ENCODE measurements at regions not wholly inside any gene's neighbourhood (a gene's known extent, or its start where the extent isn't known, plus 50 kb on each side); places are given as distances from the start of the nearest gene placed in this dataset.
"Not testable (repeated sequence)": the region's sequence is repeated elsewhere in the genome, so short reads cannot be mapped to it uniquely, and the experiment has no call there.

- Histone ChIP-seq H3K36me3 (ENCODE audit: insufficient read depth, low read length) (no peaks in the 10 kb centered on the region), H3K4me1 (ENCODE audit: insufficient read depth, low read length) (no peaks in the 10 kb centered on the region), H3K9me3 (ENCODE audit: control insufficient read depth, insufficient read depth, low read length) (no peaks in the 10 kb centered on the region), H3K9ac (ENCODE audit: low read depth, low read length) (no peak overlapping the region)
These were observed 276.9 kb upstream of the PLPP4 start for GRCh38 chr10:120180160-120180559.

DNA sequence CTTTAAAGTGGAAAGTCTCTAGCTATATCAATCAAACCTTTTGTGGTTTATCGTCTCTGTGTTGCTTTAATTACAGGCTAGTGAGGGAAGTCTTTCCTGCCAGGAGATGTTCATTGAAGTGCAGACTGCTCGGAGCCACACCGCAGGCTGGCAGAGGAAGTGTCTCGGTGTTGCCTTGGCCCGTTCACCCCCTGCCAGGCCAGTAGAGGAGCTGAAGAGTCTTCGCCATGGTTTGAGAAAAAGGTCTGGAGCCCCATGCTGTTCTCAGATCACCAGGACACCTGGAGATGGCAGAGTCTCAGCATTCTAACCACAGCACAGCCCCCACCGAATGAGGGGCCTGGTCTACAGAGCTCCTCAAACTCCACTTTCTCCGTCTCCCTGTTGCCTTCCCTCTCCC lies 275.9 kb upstream of the PLPP4 start:
- no peaks in the 10 kb centered on the region for H3K9me3 ChIP-seq (ENCODE audit: control insufficient read depth, insufficient read depth, low read length)
- H3K4me1 ChIP-seq (ENCODE audit: insufficient read depth, low read length) = no peaks in the 10 kb centered on the region
- no peak overlapping the region for H3K9ac ChIP-seq (ENCODE audit: low read depth, low read length)
- no peaks in the 10 kb centered on the region for H3K36me3 ChIP-seq (ENCODE audit: insufficient read depth, low read length)

GRCh38 chr10:120182431-120182830 lies 274.6 kb upstream of the PLPP4 start:
- Histone ChIP-seq H3K4me1 (ENCODE audit: insufficient read depth, low read length) (no peaks in the 10 kb centered on the region), H3K36me3 (ENCODE audit: insufficient read depth, low read length) (no peaks in the 10 kb centered on the region), H3K9me3 (ENCODE audit: control insufficient read depth, insufficient read depth, low read length) (no peaks in the 10 kb centered on the region), H3K9ac (ENCODE audit: low read depth, low read length) (no peak overlapping the region)

DNA sequence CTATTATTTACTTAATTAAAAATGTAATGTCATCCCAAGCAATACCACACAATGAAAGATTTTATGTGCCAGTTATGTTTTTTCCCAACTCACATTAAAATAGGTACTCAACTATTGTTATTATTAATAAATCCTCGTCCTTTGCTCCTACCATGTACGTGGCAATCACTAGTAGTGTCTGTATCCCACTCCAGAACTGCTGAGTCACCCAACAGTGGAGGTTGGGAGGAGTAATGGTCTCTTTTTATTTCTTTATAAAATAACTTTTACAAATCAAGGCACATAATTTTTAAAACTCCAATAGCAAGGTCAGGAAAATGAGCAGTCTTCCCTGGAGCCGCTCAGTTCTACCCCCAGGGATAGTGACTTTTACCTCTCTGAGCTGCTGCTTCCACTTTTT lies 273.5 kb upstream of the PLPP4 start:
- Histone ChIP-seq H3K9ac (ENCODE audit: low read depth, low read length) (no peak overlapping the region), H3K9me3 (ENCODE audit: control insufficient read depth, insufficient read depth, low read length) (no peaks in the 10 kb centered on the region), H3K36me3 (ENCODE audit: insufficient read depth, low read length) (no peaks in the 10 kb centered on the region), H3K4me1 (ENCODE audit: insufficient read depth, low read length) (no peaks in the 10 kb centered on the region)

DNA sequence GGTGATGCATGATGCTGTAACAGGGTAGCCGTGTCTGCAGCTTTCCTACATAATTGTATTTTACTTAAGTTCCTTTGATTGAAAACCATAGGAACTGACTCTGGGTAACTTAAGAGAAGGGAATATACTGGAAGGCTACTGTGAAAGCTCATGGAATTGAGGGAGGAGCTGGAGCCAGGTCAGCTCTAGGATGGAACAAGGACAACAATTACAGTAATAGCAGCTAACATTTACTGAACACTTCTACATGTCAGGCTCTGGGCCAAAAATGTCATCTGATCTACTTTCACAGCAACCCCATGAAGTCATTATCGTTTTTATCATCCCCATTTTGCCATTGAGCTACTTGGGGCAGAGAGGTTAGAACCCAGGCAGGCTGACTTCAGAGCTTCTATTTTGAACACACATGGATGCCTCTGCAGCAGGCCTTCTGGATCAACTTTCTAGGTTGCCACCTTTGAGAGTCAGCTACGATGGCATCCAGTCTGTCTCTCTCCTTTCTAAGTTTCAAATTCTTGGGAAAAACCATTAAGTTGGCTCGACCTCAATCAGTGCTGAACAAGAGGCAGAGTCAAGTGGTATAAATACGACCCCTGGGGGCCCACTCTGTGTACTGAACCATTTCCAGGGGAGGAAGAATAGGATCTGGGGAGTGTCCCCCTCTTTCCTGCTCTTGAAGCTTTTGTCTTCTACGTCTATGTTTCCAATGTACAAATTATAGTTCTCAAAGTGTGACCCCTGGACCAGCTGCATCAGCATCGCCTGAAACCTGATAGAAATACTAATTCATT lies 272.3 kb upstream of the PLPP4 start:
- H3K4me1 ChIP-seq (ENCODE audit: insufficient read depth, low read length) = no peaks in the 10 kb centered on the region
- H3K36me3 ChIP-seq (ENCODE audit: insufficient read depth, low read length) = no peaks in the 10 kb centered on the region
- H3K9me3 ChIP-seq (ENCODE audit: control insufficient read depth, insufficient read depth, low read length) = no peaks in the 10 kb centered on the region
- no peak overlapping the region for H3K9ac ChIP-seq (ENCODE audit: low read depth, low read length)

DNA sequence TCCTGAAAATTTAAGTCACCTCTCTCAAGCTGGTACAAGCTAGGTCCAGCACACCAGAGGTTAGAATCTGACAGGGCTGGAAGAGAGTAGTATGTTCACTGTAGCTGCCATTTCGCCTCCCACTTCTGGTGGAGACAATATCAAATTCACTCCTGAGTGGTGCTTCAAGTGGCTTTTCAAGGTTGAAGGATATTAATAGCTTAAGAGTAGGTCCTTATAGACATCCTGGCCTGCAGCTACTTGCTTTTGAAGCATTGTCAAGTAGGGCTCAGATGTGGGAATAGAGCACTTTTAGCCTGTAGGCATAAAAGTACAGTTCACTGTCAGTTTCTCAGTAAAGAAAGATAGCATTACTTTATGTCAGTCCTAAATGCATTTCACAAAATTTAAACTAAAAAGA lies 270.5 kb upstream of the PLPP4 start:
- Histone ChIP-seq H3K9ac (ENCODE audit: low read depth, low read length) (no peak overlapping the region), H3K4me1 (ENCODE audit: insufficient read depth, low read length) (no peaks in the 10 kb centered on the region), H3K9me3 (ENCODE audit: control insufficient read depth, insufficient read depth, low read length) (no peaks in the 10 kb centered on the region), H3K36me3 (ENCODE audit: insufficient read depth, low read length) (no peaks in the 10 kb centered on the region)

GRCh38 chr10:120187168-120187567 lies 269.9 kb upstream of the PLPP4 start:
- not testable (repeated sequence) for H3K4me1 ChIP-seq (ENCODE audit: insufficient read depth, low read length); H3K36me3 ChIP-seq (ENCODE audit: insufficient read depth, low read length); H3K9ac ChIP-seq (ENCODE audit: low read depth, low read length); H3K9me3 ChIP-seq (ENCODE audit: control insufficient read depth, insufficient read depth, low read length)

DNA sequence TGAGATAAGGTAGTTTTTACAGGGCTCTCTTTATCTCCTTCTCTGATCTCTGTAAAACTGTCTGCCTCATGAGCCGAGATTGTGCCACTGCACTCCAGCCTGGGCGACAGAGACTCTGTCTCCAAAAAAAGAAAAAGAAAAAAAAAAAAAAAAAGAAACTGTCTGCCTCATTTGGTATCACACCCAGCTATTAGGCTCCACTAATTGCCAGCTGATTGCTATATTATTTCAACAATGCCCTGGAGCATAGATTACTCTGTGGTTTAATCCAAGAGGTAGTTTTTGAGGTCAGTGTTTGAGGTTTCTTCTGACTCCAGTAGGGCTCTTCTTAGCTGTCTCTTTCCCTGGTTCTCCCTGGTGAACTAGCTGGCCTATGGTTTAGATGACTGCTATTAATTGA lies 268.1 kb upstream of the PLPP4 start:
- Histone ChIP-seq H3K9ac (ENCODE audit: low read depth, low read length) (no peak overlapping the region), H3K4me1 (ENCODE audit: insufficient read depth, low read length) (no peaks in the 10 kb centered on the region), H3K9me3 (ENCODE audit: control insufficient read depth, insufficient read depth, low read length) (no peaks in the 10 kb centered on the region), H3K36me3 (ENCODE audit: insufficient read depth, low read length) (no peaks in the 10 kb centered on the region)

GRCh38 chr10:120195984-120196712 lies 260.9 kb upstream of the PLPP4 start:
- H3K36me3 ChIP-seq (ENCODE audit: insufficient read depth, low read length) = no peaks in the 10 kb centered on the region
- H3K9ac ChIP-seq (ENCODE audit: low read depth, low read length) = no peak overlapping the region
- H3K4me1 ChIP-seq (ENCODE audit: insufficient read depth, low read length) = no peaks in the 10 kb centered on the region
- no peaks in the 10 kb centered on the region; the same call in 1 of the 2 replicates for H3K9me3 ChIP-seq (ENCODE audit: control insufficient read depth, insufficient read depth, low read length)

- Histone ChIP-seq H3K4me1 (ENCODE audit: insufficient read depth, low read length) (no peaks in the 10 kb centered on the region), H3K9ac (ENCODE audit: low read depth, low read length) (no peak overlapping the region), H3K36me3 (ENCODE audit: insufficient read depth, low read length) (no peaks in the 10 kb centered on the region), H3K9me3 (ENCODE audit: control insufficient read depth, insufficient read depth, low read length) (no peaks in the 10 kb centered on the region)
These were observed 252.2 kb upstream of the PLPP4 start for GRCh38 chr10:120204877-120205276.

DNA sequence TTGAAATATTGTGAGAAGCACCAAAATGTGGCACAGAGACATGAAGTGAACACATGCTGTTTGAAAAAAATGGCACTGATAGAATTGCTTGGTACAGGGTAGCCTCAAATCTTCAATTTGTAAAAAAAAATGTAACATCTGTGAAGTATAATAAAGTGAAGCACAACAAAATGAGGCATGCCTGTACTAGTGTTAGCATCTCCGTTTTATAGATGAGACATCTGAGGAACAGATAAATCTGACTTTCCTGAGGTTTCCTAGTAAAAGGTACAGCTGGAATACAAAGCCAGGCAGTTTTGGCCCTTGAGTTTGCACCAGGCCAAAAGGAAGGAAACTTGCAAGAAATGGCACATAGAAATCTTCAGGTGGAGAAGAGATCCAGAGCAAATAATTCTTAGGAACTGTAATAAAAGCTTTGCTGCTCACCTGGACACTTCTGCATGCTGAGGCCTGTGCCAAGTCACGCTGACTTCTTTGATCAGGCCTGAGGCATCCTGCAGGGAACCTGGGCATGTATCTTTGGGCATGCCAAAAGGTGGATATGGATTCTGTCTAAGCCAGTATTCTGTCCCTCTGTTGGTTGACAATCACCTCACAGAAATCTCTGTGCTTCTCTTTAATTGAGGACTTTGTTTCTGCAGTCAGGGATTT lies 251.5 kb upstream of the PLPP4 start:
- H3K9ac ChIP-seq (ENCODE audit: low read depth, low read length) = no peak overlapping the region
- H3K4me1 ChIP-seq (ENCODE audit: insufficient read depth, low read length) = no peaks in the 10 kb centered on the region
- no peaks in the 10 kb centered on the region for H3K9me3 ChIP-seq (ENCODE audit: control insufficient read depth, insufficient read depth, low read length)
- H3K36me3 ChIP-seq (ENCODE audit: insufficient read depth, low read length) = no peaks in the 10 kb centered on the region

DNA sequence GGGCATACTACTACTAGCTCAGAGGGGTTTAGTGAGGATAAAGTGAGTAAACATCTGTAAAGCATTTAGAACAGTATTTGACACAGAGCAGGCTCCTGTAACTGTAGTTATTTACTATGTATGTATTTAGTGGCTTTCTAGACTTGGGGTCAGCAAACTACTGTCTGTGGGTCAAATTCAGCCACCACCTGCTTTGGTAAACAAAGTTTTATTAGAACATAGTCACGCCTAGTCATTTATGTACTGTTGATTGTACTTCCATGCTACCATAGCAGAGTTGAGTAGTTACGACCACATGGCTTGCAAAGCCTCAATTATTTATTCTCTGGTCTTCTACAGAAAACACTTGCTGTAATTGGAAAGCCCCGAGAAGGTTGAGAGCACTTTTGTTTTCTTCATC lies 248.5 kb upstream of the PLPP4 start:
- Histone ChIP-seq H3K36me3 (ENCODE audit: insufficient read depth, low read length) (no peaks in the 10 kb centered on the region), H3K9ac (ENCODE audit: low read depth, low read length) (no peak overlapping the region), H3K9me3 (ENCODE audit: control insufficient read depth, insufficient read depth, low read length) (no peaks in the 10 kb centered on the region), H3K4me1 (ENCODE audit: insufficient read depth, low read length) (no peaks in the 10 kb centered on the region)

GRCh38 chr10:120209124-120209762 lies 247.8 kb upstream of the PLPP4 start:
- no peak overlapping the region for H3K9ac ChIP-seq (ENCODE audit: low read depth, low read length)
- no peaks in the 10 kb centered on the region for H3K36me3 ChIP-seq (ENCODE audit: insufficient read depth, low read length)
- no peaks in the 10 kb centered on the region for H3K4me1 ChIP-seq (ENCODE audit: insufficient read depth, low read length)
- H3K9me3 ChIP-seq (ENCODE audit: control insufficient read depth, insufficient read depth, low read length) = no peaks in the 10 kb centered on the region

GRCh38 chr10:120212275-120212674 lies 244.8 kb upstream of the PLPP4 start:
- Histone ChIP-seq H3K4me1 (ENCODE audit: insufficient read depth, low read length) (no peaks in the 10 kb centered on the region), H3K9ac (ENCODE audit: low read depth, low read length) (no peak overlapping the region), H3K36me3 (ENCODE audit: insufficient read depth, low read length) (no peaks in the 10 kb centered on the region), H3K9me3 (ENCODE audit: control insufficient read depth, insufficient read depth, low read length) (no peaks in the 10 kb centered on the region)

All from ES-I3 (cell line).